ENCODE measurements at regions not wholly inside any gene's neighbourhood (a gene's known extent, or its start where the extent isn't known, plus 50 kb on each side); places are given as distances from the start of the nearest gene placed in this dataset.

DNA sequence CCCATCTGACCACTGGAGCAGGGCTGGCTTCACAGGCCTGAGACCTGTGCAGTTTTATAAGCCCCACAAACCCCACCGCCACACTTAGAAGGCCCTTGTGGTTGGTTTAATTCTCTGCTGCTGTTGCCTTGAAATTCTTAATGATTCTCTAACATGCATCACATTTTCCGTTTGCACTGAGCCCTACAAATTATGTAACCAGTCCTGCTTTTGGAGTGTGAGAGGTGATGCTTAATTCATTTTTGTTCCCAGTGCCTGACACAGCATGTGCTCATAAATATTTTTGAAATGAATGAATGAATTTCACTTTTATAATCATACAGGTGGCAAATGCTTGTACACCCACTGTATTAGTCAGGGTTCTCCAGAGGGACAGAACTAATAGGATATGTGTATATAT lies 52.8 kb upstream of the PLXNC1 start:
- TF ChIP-seq CTCF (IDR thresholded peaks at IDR 0.05) (no peak), POLR2A (IDR thresholded peaks at IDR 0.05) (no peak)

Data from esophagus squamous epithelium (tissue), 4 donors.